Fibroblast of lung (primary cell): ENCODE measurements at regions not wholly inside any gene's neighbourhood (a gene's known extent, or its start where the extent isn't known, plus 50 kb on each side); places are given as distances from the start of the nearest gene placed in this dataset.

Experiments
- DNase-seq, 2 donors: peaks; one replicate each; pipeline versions ENCODE4 v3.0.0 to v3.0.0-alpha.2; 2010; ENCODE audit warnings: low read depth in 2 of 2
- H2AFZ ChIP-seq: 2 replicates; pipeline ENCODE4 v1.5.1; 2012; ENCODE audit warnings: low read length, control low read depth, inconsistent platforms
- H3K27ac ChIP-seq: 2 replicates; pipeline ENCODE4 v1.5.1; 2011; ENCODE audit warnings: low read length, control low read depth; ENCODE audit not compliant: insufficient read depth
- H3K27me3 ChIP-seq: 2 replicates; pipeline ENCODE4 v1.5.1; 2011; ENCODE audit warnings: mild to moderate bottlenecking, low read length; ENCODE audit not compliant: control insufficient read depth, insufficient read depth
- H3K36me3 ChIP-seq: 2 replicates; pipeline ENCODE4 v1.5.1; 2011; ENCODE audit warnings: low read length; ENCODE audit not compliant: control insufficient read depth, insufficient read depth
- H3K4me1 ChIP-seq: 2 replicates; pipeline ENCODE4 v1.5.1; 2011; ENCODE audit warnings: low read length; ENCODE audit not compliant: control insufficient read depth, insufficient read depth; ENCODE audit errors: extremely low read depth
- H3K4me2 ChIP-seq: 2 replicates; pipeline ENCODE4 v1.5.1; 2011; ENCODE audit warnings: low read length, control low read depth; ENCODE audit not compliant: insufficient read depth; ENCODE audit errors: extremely low read depth
- H3K4me3 ChIP-seq, 4 experiments: fragments of 200-600 bp in 1 of 4; sonication (generic) in 1 of 4; replicated peaks in 1 of 4; 2 replicates each; pipeline ENCODE4 v1.5.1; 2011 to 2016; ENCODE audit warnings: low read length in 4 of 4, low read depth in 3 of 4, mild to moderate bottlenecking in 3 of 4, control low read depth in 2 of 4, inconsistent platforms in 1 of 4, mixed read lengths in 1 of 4; ENCODE audit not compliant: insufficient read depth in 1 of 4; ENCODE audit errors: control extremely low read depth in 1 of 4
- H3K79me2 ChIP-seq: 2 replicates; pipeline ENCODE4 v1.5.1; 2012; ENCODE audit warnings: mild to moderate bottlenecking, low read length, inconsistent platforms; ENCODE audit not compliant: control insufficient read depth, insufficient read depth
- H3K9ac ChIP-seq: 2 replicates; pipeline ENCODE4 v1.5.1; 2011; ENCODE audit warnings: mild to moderate bottlenecking, low read length, control low read depth; ENCODE audit not compliant: insufficient read depth
- H3K9me3 ChIP-seq: 2 replicates; pipeline ENCODE4 v1.5.1; 2012; ENCODE audit warnings: low read depth, low read length; ENCODE audit not compliant: control insufficient read depth, insufficient read depth
- H4K20me1 ChIP-seq: 2 replicates; pipeline ENCODE4 v1.5.1; 2011; ENCODE audit warnings: low read length; ENCODE audit not compliant: control insufficient read depth, insufficient read depth; ENCODE audit errors: extremely low read depth
- EZH2 ChIP-seq: IDR thresholded peaks from 2 replicates; pipeline ENCODE4 v1.5.1; 2012; ENCODE audit warnings: low read length, control low read depth, mild to moderate bottlenecking; ENCODE audit errors: missing control alignments
- TF ChIP-seq, protein P1 (sequence below), 2 donors: IDR thresholded peaks in 1 of 2; conservative IDR thresholded peaks in 1 of 2; 1 replicate in 1 of 2; 2 replicates in 1 of 2; pipeline ENCODE4 v1.5.1; 2011 to 2012; ENCODE audit warnings: low read length in 2 of 2, control low read depth in 1 of 2, inconsistent platforms in 1 of 2, low read depth in 1 of 2, mild to moderate bottlenecking in 1 of 2

DNA sequence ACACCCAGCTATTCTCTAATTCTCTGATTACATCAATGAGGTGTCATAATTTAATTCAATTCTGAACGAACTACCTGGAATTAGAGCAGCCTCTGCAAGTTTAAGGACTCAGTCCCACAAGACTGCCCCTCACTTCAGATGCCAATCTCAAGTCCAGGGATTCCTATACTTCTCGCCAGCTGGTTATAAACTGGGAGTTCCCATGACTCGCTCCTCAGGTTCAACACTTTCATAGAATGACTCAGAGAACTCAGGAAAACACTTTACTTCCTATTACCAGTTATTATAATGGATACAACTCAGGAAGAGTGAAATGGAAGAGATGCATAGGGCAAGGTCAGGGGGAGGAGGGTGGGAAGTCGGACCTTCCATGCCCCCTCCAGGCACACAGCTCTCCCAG is 112.3 kb upstream of the ATP5MC3 start:
- Histone ChIP-seq H3K79me2 (no peaks in the 10 kb centered on the region), H3K4me1 (no peaks in the 10 kb centered on the region), H3K36me3 (no peaks in the 10 kb centered on the region), H3K27ac (no peak overlapping the region), H4K20me1 (no peaks in the 10 kb centered on the region), H3K4me3 (no peak overlapping the region), H3K9me3 (no peaks in the 10 kb centered on the region), H3K9ac (no peak overlapping the region), H2AFZ (no peak overlapping the region), H3K27me3 (no peaks in the 10 kb centered on the region), H3K4me2 (no peak overlapping the region)
- TF ChIP-seq, protein P1, sequence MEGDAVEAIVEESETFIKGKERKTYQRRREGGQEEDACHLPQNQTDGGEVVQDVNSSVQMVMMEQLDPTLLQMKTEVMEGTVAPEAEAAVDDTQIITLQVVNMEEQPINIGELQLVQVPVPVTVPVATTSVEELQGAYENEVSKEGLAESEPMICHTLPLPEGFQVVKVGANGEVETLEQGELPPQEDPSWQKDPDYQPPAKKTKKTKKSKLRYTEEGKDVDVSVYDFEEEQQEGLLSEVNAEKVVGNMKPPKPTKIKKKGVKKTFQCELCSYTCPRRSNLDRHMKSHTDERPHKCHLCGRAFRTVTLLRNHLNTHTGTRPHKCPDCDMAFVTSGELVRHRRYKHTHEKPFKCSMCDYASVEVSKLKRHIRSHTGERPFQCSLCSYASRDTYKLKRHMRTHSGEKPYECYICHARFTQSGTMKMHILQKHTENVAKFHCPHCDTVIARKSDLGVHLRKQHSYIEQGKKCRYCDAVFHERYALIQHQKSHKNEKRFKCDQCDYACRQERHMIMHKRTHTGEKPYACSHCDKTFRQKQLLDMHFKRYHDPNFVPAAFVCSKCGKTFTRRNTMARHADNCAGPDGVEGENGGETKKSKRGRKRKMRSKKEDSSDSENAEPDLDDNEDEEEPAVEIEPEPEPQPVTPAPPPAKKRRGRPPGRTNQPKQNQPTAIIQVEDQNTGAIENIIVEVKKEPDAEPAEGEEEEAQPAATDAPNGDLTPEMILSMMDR (conservative IDR thresholded peaks at IDR 0.05 in 1 of 2, IDR thresholded peaks at IDR 0.05 in 1 of 2; ENCODE audit: low read depth in 1 of 2, low read length in 2 of 2), result no peak
- no peak for TF ChIP-seq EZH2
- DNase-seq, result peak in 1 of 2 donors; percentile 0

DNA sequence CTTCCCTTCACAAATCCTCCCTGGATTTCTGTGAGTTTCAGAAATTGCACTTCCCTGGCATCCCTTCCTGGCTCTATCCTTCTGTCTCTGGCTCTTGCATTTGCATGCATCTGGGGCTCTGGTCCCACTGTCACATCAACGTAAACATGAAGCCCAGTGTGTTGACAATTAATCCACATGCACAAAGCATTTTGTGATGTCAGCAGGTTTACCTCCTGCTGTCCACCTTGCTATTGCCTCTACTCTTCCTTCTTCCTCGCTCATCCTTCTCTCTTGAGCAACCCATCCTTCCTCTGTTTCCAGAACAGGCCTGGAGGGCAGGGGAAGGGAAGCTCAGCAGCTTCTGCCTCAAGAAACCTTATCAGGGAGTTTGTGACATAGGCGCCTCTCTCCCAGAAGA is 111.7 kb upstream of the ATP5MC3 start:
- no peak overlapping the region for H3K27ac ChIP-seq
- H3K4me2 ChIP-seq, result no peak overlapping the region
- H3K4me3 ChIP-seq, result no peak overlapping the region
- H3K9ac ChIP-seq, result no peak overlapping the region
- no peaks in the 10 kb centered on the region for H3K79me2 ChIP-seq
- TF ChIP-seq, protein P1 (conservative IDR thresholded peaks at IDR 0.05 in 1 of 2, IDR thresholded peaks at IDR 0.05 in 1 of 2; ENCODE audit: low read depth in 1 of 2, low read length in 2 of 2), result no peak
- TF ChIP-seq EZH2, result no peak
- no peaks in the 10 kb centered on the region for H4K20me1 ChIP-seq
- no peaks in the 10 kb centered on the region for H3K36me3 ChIP-seq
- no peak overlapping the region for H2AFZ ChIP-seq
- no peaks in the 10 kb centered on the region for H3K27me3 ChIP-seq
- H3K9me3 ChIP-seq, result no peaks in the 10 kb centered on the region
- DNase-seq, result no peak
- H3K4me1 ChIP-seq, result no peaks in the 10 kb centered on the region

DNA sequence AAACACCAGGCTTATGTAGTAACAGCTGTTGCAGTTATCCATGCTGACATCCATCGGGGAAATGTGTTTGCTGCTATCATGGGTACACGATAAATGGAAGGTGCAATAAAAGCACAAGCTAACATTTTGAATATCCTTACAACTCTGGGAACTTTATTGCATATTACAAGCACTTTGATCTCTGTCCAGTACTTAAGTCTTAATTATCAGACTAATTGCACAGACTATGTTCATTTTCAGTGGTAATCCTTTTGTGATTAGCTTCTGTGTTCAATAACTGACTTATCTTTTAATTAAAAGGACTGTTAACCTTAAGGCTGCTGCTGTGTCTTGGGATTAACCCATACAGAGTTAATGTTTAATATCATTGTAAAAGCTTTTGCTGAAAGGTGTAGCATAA is 101.4 kb upstream of the ATP5MC3 start:
- H3K4me2 ChIP-seq, result no peak overlapping the region
- TF ChIP-seq, protein P1 (conservative IDR thresholded peaks at IDR 0.05 in 1 of 2, IDR thresholded peaks at IDR 0.05 in 1 of 2; ENCODE audit: low read depth in 1 of 2, low read length in 2 of 2), result no peak
- TF ChIP-seq EZH2, result no peak
- no peaks in the 10 kb centered on the region for H3K4me1 ChIP-seq

More for the DNA sequence above, 101.4 kb upstream of the ATP5MC3 start:
- Histone ChIP-seq H3K9me3 (no peaks in the 10 kb centered on the region), H2AFZ (no peak overlapping the region), H3K4me3 (no peak overlapping the region), H3K9ac (no peak overlapping the region), H3K36me3 (no peaks in the 10 kb centered on the region), H3K27me3 (peaks cover 3% of the 10 kb centered on the region), H3K79me2 (no peaks in the 10 kb centered on the region), H3K27ac (no peak overlapping the region), H4K20me1 (no peaks in the 10 kb centered on the region)
- no peak for DNase-seq
